AG20443 (cell line): ENCODE measurements at regions not wholly inside any gene's neighbourhood (a gene's known extent, or its start where the extent isn't known, plus 50 kb on each side); places are given as distances from the start of the nearest gene placed in this dataset.

Source experiments
- DNase-seq: peaks from one replicate; pipeline ENCODE4 v3.0.0; 2012; ENCODE audit warnings: low spot score, mixed read lengths

GRCh38 chr20:20887593-20888265, 175.3 kb upstream of the RALGAPA2 start:
- no peak for DNase-seq

DNA sequence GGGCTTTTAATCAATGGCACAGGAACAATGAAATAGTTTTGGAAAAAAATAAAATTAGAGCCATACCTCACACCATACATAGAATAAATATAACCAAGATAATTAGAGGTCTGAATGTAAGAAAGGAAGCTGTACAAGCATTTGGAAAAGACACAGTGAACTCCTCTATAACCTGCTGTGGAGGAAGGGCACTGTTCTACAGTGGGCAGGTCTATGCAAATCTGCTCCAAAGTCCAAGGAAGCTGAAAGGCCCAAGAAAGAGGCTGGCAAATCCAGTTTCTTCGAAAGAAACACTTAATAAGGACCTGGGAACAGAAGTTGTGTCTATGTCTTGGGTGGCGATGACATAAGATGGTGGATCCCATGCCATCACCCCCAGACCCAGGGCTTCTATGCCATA, 169.4 kb upstream of the RALGAPA2 start:
- no peak for DNase-seq

- DNase-seq, result no peak
Observed at GRCh38 chr20:20877079-20877478, 164.6 kb upstream of the RALGAPA2 start.

- DNase-seq, result no peak
Observed at GRCh38 chr20:20875716-20876115, 163.3 kb upstream of the RALGAPA2 start.

DNA sequence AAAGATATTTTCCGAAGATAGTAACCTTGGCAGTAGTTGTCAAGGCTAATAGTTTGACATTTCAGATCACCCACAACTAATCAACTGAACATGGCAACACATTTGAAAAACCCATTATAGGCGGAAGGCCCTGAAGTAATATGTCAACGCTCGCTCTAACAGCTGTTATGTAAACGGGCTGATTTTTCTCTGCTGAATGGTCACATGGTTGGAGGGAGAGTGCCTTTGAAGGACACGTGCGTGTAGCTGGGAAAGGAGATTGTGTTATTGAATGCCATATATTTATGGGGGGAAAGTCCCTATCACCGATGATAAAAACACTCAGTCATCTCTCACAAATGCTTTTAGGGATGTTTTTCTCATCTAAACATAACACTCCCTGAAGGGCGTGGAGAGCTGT, 160.0 kb upstream of the RALGAPA2 start:
- no peak for DNase-seq

- no peak for DNase-seq
Observed at GRCh38 chr20:20869161-20869775, 156.8 kb upstream of the RALGAPA2 start.

- DNase-seq, result peak; percentile 23
Observed at GRCh38 chr20:20864351-20865096, 152.1 kb upstream of the RALGAPA2 start.

DNA sequence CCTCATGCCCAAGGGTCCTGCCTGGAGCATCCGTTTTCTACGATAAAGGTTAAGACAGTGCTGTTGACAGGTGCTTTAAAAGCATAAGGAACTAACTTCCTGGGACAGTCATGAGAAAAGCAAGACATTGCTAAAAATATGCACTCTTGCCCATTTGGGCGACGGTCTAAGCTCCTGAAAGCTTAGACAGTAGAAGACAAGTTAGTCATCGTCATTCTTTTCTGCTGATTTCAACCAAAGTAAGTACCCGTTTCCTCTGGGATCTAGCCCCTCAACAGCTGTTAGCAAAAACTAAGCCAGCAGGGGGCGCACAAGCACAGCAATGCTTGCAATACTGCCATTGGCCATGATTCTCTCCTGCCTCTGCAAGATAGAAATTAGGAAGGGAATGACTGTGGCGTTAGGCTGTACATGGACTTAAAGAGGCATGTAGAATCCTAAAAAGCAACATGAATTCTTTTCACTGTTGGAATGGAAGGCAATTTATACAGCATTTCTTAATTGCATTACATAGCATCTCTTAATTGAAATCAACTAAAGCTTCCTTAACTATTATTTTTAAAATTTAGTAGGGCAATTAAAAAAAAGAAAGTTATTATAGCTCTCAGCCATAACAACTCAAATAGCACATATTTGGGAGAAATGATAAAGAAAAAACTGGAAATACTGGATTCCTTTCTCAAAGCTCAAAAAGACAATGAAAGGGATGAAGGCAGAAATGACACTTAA, 147.8 kb upstream of the RALGAPA2 start:
- peak; percentile 85 for DNase-seq

DNA sequence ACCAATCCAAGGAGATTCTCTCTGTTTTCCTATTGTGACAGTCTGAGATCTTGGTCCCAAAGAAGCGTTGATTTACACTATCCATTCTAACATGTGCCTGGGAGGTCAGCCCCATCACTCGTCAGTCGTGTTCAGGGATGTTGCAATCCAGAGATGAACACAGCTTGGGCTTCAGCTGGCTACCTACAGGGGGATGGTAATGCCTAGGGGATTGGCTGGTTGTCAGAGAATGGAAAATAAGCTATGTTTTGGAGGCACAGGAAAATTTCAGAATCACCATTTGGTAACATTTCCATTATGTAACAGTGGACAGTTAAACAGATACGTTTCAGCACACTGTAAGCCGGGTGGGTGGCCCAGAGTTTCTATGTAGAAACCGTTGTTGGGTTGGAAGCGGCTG, 147.1 kb upstream of the RALGAPA2 start:
- DNase-seq, result no peak

GRCh38 chr20:20856956-20857355, 144.5 kb upstream of the RALGAPA2 start:
- no peak for DNase-seq

DNA sequence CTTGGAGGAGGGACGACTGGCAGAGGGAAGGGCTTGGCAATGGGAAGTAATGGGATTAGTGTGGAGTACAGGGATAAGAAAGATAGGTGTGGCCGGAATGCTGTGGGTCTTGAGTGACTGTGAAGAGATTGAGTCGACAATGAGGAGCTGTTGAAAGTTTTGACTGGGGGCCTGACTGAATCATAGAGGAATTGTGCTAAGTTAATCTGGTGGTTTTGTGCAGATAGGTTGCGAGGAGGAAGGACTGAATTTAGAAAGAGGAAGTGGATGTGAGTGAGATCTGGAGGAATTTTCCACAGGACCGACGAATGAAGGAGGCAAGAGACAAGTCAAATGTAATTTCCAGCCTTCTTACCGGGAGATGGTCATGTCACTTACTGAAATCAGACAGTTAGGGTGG, 143.9 kb upstream of the RALGAPA2 start:
- DNase-seq, result no peak

GRCh38 chr20:20851385-20851784, 138.9 kb upstream of the RALGAPA2 start:
- no peak for DNase-seq

DNA sequence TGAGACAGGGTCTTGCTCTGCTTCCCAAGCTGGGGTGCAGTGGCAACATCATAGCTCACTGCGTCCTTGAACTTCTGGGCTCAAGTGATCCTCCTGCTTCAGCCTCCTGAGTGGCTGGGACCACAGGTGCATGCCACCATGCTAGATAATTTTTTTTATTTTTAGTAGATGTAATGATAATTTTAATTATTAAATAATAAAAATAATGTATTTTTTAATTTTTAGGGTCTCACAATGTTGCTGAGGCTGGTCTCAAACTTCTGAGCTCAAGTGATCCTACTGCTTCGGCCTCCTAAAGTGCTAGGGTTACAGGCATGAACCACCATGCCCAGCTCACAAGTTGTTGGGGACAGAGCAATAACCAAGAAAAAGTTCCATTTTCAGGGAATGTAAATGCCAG, 138.0 kb upstream of the RALGAPA2 start:
- DNase-seq, result no peak

GRCh38 chr20:20849161-20849560, 136.7 kb upstream of the RALGAPA2 start:
- no peak for DNase-seq

DNA sequence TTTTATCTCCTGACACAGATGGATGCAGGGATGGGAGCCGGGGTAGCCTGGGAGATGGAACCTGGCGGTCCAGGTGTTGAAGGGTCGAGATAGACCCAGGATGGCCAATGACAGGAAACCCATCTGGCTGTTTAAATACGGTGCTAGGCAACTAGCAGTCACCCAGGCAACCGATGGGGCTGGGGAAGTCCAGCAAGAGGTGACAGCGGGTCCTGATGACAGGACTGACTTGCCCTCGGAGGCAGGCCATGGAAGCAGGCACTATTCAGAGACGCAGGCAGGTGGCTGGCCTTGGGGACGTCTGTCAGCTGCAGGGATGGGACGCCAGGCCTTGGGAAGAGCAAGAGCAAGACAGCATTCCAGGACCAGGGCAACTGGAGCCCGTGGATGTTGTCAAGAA, 135.4 kb upstream of the RALGAPA2 start:
- DNase-seq, result no peak

- no peak for DNase-seq
Observed at GRCh38 chr20:20843982-20844381, 131.5 kb upstream of the RALGAPA2 start.

GRCh38 chr20:20839771-20840170, 127.3 kb upstream of the RALGAPA2 start:
- DNase-seq, result no peak

DNA sequence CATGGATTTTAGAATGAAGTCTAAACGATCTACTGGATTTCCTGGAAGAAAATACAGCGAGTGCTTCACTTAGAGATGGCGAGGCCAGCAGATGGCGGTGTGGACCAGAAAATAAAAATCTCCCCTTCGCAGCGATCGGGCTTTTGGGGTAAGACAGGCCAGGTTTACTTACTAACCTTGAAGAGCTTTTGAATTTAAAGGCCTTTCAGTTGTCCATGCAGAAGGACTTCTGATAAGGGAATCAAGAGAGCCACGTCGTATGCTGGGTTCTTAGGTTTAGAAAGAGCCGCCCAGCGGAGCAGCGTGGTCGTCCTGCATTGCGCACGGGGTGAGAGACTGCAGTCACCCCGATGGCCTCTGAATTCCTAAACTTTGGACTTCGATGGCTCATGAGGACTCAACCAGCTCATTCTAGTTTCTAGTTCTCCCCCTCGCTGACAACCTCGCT, 125.2 kb upstream of the RALGAPA2 start:
- DNase-seq, result peak; percentile 74

DNA sequence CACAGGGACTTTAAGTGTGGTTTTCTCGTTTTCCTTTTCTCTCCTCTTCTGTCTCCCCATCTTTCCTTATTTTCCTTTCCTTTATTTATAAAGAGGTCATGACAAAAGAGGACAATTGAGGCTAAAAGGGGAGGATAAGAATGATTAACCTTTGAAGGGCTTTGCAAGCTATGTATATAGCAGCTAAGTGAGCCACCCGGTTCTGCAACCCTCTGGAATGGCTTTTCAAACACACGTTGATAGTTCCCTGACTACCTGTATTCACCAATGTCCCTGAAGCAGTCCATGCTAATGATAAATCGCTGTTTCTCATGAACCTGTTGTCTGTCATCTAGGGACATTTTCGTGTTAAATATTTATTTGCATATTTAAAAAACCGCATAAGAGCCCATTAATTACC, 124.4 kb upstream of the RALGAPA2 start:
- DNase-seq, result no peak

GRCh38 chr20:20835897-20836296, 123.5 kb upstream of the RALGAPA2 start:
- DNase-seq, result no peak

DNA sequence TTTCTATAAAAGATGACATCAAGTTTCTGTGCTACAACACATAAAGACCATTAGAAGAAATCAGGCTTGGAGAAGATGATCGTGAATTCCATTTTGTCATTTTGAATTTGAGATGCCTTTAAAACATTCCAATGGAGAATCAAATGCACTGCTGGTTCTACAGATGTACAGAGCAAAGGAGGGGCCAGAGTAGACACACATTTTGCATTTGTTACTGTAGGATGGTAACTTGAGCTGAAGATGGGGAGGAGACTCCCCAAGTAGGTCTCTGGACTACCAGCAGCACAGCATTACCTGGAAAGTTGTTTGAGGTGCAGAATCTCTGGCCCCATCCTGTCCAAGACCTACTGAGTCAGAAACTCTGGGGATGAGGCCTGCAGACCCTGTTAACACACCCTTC, 121.6 kb upstream of the RALGAPA2 start:
- DNase-seq, result no peak

GRCh38 chr20:20832715-20833114, 120.3 kb upstream of the RALGAPA2 start:
- no peak for DNase-seq

DNA sequence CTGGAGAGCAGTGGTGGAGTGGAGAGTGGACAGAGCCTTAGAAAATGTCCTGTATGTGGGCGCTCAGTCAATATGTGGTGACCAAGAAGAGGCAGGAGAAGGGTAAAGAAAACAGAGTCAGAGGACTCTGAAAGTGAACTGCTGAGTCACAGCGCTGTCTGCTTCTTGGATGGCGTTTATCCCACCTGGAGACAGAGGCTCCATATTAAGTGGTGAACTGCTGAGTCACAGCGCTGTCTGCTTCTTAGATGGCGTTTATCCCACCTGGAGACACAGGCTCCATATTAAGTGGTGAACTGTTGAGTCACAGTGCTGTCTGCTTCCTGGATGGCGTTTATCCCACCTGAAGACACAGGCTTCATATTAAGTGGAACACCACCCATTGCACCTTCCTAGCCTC, 119.3 kb upstream of the RALGAPA2 start:
- no peak for DNase-seq
